Activated B cell treated with CpG ODN at 0.5 μM for 24 hours (primary cell): ENCODE measurements at regions not wholly inside any gene's neighbourhood (a gene's known extent, or its start where the extent isn't known, plus 50 kb on each side); places are given as distances from the start of the nearest gene placed in this dataset.

Experiments used
- ATAC-seq: fragments of 200-7000 bp; cut with Tn5 transposase; one replicate; pipeline ENCODE4 v1.10.0; 2021; ENCODE audit warnings: low read depth, mild to moderate bottlenecking, moderate library complexity
- CTCF ChIA-PET: fragments of 350-600 bp; sonication (Branson Sonifier 250); formaldehyde crosslinking; loops from one replicate; lab custom pipeline; 2021; ENCODE audit warnings: antibody characterized with exemption; lab: Charles Lee
- POLR2A ChIA-PET: fragments of 350-600 bp; sonication (Branson Sonifier 250); formaldehyde crosslinking; loops from one replicate; lab custom pipeline; 2021; ENCODE audit warnings: antibody characterized with exemption; lab: Charles Lee
- DNase-seq: peaks from one replicate; pipeline ENCODE4 v3.0.0; 2022
- H3K27ac Mint-ChIP-seq: one replicate; pipeline ENCODE4 v1.8.0; 2020; ENCODE audit warnings: mixed read lengths
- H3K27me3 Mint-ChIP-seq: one replicate; pipeline ENCODE4 v1.8.0; 2021; ENCODE audit warnings: mixed read lengths
- H3K36me3 Mint-ChIP-seq: one replicate; pipeline ENCODE4 v1.8.0; 2021; ENCODE audit warnings: low read depth, mixed read lengths
- H3K4me1 Mint-ChIP-seq: one replicate; pipeline ENCODE4 v1.8.0; 2021; ENCODE audit warnings: mixed read lengths
- H3K4me3 Mint-ChIP-seq: one replicate; pipeline ENCODE4 v1.8.0; 2020; ENCODE audit warnings: mild to moderate bottlenecking, mixed read lengths
- H3K9me3 Mint-ChIP-seq: one replicate; pipeline ENCODE4 v1.8.0; 2020; ENCODE audit warnings: mixed read lengths
- intact Hi-C: fragments of 100-400 bp; cut with micrococcal nuclease; formaldehyde crosslinking; loops from one replicate; pipeline ENCODE4 v1.15.1; 2024
- TF ChIP-seq, protein P1 (sequence below): fragments of 200-600 bp; IDR thresholded peaks from one replicate; pipeline ENCODE4 v1.8.0; 2022; ENCODE audit warnings: antibody characterized with exemption, mild to moderate bottlenecking

DNA sequence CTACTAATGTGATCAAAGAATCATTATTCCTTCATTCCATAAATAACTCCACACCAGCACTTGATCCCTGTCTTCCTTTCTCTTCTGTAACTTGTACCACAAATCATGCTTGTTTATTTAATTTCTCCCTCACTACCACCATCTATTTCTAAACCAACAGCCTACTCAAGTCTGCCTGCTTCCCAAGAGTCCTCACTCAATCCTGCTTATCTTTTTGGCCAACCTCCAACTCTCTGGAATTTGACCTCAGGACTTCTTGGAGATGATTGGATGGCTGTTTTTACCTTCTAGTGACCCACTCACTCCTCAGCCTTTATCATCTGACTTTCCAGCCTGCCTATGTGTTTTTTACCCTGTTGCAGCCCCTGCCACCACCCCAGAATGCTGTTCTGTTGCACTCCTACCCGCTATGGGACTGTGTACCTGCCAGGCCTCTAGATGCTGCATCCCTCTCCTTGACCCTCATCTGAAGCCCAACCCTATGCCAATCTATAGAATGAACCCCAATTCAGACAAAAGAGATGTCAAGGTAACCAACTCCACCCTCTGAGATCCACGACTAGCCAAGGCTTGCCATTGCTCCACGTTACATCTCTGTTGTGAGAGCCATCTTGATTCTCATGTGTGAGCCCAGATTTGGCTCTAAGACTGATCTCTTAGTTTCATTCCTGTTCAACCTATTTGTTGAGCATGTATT, 150.2 kb upstream of the PLEKHG7 start:
- POLR2A ChIA-PET = interaction anchor here (0.9 to 2.4 kb wide), 5 partner anchors 12 to 407 kb away, joined by 4 to 8 read pairs (median 5); partner anchors contain the start of gene BTG1
- no peaks in the 10 kb centered on the region for H3K9me3 Mint-ChIP-seq
- intact Hi-C loops = no loop called here
- H3K4me3 Mint-ChIP-seq = no peak overlapping the region
- H3K36me3 Mint-ChIP-seq = no peaks in the 10 kb centered on the region
- TF ChIP-seq, protein P1, sequence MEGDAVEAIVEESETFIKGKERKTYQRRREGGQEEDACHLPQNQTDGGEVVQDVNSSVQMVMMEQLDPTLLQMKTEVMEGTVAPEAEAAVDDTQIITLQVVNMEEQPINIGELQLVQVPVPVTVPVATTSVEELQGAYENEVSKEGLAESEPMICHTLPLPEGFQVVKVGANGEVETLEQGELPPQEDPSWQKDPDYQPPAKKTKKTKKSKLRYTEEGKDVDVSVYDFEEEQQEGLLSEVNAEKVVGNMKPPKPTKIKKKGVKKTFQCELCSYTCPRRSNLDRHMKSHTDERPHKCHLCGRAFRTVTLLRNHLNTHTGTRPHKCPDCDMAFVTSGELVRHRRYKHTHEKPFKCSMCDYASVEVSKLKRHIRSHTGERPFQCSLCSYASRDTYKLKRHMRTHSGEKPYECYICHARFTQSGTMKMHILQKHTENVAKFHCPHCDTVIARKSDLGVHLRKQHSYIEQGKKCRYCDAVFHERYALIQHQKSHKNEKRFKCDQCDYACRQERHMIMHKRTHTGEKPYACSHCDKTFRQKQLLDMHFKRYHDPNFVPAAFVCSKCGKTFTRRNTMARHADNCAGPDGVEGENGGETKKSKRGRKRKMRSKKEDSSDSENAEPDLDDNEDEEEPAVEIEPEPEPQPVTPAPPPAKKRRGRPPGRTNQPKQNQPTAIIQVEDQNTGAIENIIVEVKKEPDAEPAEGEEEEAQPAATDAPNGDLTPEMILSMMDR = no peak
- DNase-seq (no peak), ATAC-seq (no peak)
- peaks cover 35% of the 10 kb centered on the region for H3K4me1 Mint-ChIP-seq
- H3K27me3 Mint-ChIP-seq = no peaks in the 10 kb centered on the region
- CTCF ChIA-PET = no interaction called here
- H3K27ac Mint-ChIP-seq = no peak overlapping the region

DNA sequence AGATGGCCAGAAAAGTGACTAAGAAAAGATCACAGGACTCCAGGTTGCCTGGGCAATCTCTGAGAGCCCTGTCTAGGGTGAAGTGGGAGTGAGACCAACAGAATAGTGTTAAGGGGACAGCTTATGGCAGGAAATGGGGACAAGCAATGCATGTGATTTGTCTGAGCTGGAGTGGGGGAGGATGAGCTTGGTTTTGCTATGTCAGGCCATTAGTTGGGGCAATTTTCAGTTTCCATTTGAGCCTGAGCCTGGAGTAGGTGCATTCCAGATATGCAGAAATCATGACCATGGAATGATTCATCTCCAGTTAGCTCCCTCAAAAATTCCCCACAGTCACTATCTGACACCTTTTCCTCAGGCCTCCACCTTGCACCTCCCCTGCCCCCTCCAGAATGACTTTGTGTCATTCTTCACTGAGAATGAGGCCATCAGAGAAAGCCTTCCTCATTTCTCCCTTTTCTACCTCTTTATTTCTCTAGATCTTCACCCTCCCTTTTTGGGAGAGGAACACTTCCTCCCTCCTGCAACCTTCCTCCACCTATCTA, 150.9 kb upstream of the PLEKHG7 start:
- TF ChIP-seq, protein P1 = no peak
- ATAC-seq (peak; percentile 46), DNase-seq (no peak)
- H3K4me3 Mint-ChIP-seq = no peak overlapping the region
- no peaks in the 10 kb centered on the region for H3K36me3 Mint-ChIP-seq
- POLR2A ChIA-PET = interaction anchor here (0.6 to 2.4 kb wide), 5 partner anchors 12 to 406 kb away, joined by 3 to 8 read pairs (median 5); partner anchors contain the start of gene BTG1
- CTCF ChIA-PET = no interaction called here
- no peaks in the 10 kb centered on the region for H3K9me3 Mint-ChIP-seq
- intact Hi-C loops = no loop called here
- H3K4me1 Mint-ChIP-seq = peaks cover 29% of the 10 kb centered on the region
- no peak overlapping the region for H3K27ac Mint-ChIP-seq
- no peaks in the 10 kb centered on the region for H3K27me3 Mint-ChIP-seq

DNA sequence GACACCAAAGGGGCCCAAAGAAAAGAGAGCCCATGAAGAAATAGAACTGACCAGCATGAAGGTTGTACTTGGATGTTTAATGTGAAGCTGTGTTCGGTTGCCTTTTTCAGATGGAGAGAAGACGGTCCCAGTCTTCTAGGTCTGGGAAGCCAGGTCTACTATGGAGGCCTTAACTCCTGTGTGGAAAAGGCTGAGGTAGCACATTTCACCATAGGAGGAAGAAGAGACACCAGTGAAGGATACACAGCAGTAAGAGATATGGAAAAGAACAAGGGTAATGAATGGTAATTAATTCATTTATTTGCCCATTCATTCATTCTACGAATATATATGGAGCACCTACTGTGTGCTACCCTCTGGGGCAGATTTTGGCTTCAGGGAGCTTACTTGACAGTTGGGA, 151.6 kb upstream of the PLEKHG7 start:
- ATAC-seq (no peak), DNase-seq (no peak)
- H3K9me3 Mint-ChIP-seq = no peaks in the 10 kb centered on the region
- POLR2A ChIA-PET = interaction anchor here (0.6 to 2.4 kb wide), 4 partner anchors 45 to 406 kb away, joined by 3 to 8 read pairs (median 5); partner anchors contain the start of gene BTG1
- no peaks in the 10 kb centered on the region for H3K27me3 Mint-ChIP-seq
- no peak overlapping the region for H3K4me3 Mint-ChIP-seq
- H3K4me1 Mint-ChIP-seq = peaks cover 22% of the 10 kb centered on the region
- no peaks in the 10 kb centered on the region for H3K36me3 Mint-ChIP-seq
- TF ChIP-seq, protein P1 = no peak
- CTCF ChIA-PET = no interaction called here
- H3K27ac Mint-ChIP-seq = no peak overlapping the region
- intact Hi-C loops = no loop called here

DNA sequence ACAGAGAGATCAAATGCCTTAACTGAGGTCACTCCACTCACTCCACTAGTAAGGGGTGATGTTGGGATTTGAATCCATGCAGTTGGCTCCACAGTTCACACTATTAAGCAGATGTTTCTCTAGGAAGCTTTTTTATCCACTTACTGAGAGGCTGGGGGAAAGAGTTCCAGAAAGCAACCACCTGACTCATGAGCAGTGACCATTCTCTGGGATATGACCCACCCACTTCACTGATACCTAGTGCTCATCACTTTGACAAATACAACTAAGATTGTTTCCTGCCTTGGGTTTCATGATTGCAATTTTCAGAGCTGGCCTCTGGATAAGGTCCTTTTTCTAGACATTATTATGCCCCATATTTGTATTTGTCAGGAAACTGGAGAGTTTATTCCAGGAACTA, 152.1 kb upstream of the PLEKHG7 start:
- ATAC-seq (no peak), DNase-seq (no peak)
- intact Hi-C loops = loop anchor here (1.0 kb wide), 1 partner anchor 10 kb away; no protein-coding TSS in a partner anchor
- Mint-ChIP-seq H3K27me3 (no peaks in the 10 kb centered on the region), H3K4me3 (no peak overlapping the region), H3K36me3 (no peaks in the 10 kb centered on the region), H3K9me3 (no peaks in the 10 kb centered on the region), H3K4me1 (peaks cover 16% of the 10 kb centered on the region), H3K27ac (no peak overlapping the region)
- POLR2A ChIA-PET = interaction anchor here (2.4 kb wide), 1 partner anchor 405 kb away, joined by 8 read pairs; the partner anchor contains the start of gene BTG1
- CTCF ChIA-PET = no interaction called here
- TF ChIP-seq, protein P1 = no peak

DNA sequence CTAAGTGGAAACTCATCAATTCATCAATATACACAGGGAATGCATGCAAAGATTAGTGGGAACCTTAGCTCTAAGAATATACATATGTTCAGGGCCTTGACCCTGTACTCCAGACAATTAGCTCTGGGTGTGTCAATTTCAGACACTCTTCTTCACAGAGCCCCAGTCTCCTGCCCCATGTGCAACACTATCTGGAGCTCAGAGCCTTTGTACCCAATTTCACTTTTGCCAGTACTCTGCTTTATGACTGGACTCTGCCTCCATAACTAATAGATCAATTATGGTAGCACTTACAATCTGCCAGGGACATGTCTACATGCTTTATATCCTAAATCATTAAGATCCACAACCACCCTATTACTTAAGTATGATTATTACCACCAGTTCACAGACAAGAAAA, 152.5 kb upstream of the PLEKHG7 start:
- Mint-ChIP-seq H3K27ac (no peak overlapping the region), H3K27me3 (no peaks in the 10 kb centered on the region), H3K36me3 (no peaks in the 10 kb centered on the region), H3K4me3 (no peak overlapping the region), H3K9me3 (no peaks in the 10 kb centered on the region), H3K4me1 (peaks cover 12% of the 10 kb centered on the region)
- no peak for ATAC-seq
- ChIA-PET CTCF (no interaction called here), POLR2A (interaction anchor here (0.6 to 2.4 kb wide), 3 partner anchors 105 to 405 kb away, joined by 3 to 8 read pairs (median 4); partner anchors contain the start of gene BTG1)
- no peak for DNase-seq
- TF ChIP-seq, protein P1 = no peak
- intact Hi-C loops = loop anchor here (1.0 kb wide), 1 partner anchor 10 kb away; no protein-coding TSS in a partner anchor
